HG03571 (cell line): ENCODE measurements at regions not wholly inside any gene's neighbourhood (a gene's known extent, or its start where the extent isn't known, plus 50 kb on each side); places are given as distances from the start of the nearest gene placed in this dataset.

Experiments used
- ATAC-seq: cut with Tn5 transposase; IDR thresholded peaks from one replicate; pipeline ENCODE4 v1.9.1; 2021; ENCODE audit not compliant: unreplicated experiment

- ATAC-seq = no peak
Observed at GRCh38 chr9:21746550-21746949, 55.9 kb upstream of the MTAP start.

GRCh38 chr9:21747175-21747574 lies 55.3 kb upstream of the MTAP start:
- ATAC-seq = no peak

GRCh38 chr9:21750021-21750735 lies 52.3 kb upstream of the MTAP start:
- no peak for ATAC-seq

GRCh38 chr9:21751998-21752397 lies 50.4 kb upstream of the MTAP start:
- ATAC-seq = no peak
